ENCODE measurements at regions not wholly inside any gene's neighbourhood (a gene's known extent, or its start where the extent isn't known, plus 50 kb on each side); places are given as distances from the start of the nearest gene placed in this dataset.

GRCh38 chr17:27382025-27382424 is 74.2 kb upstream of the KSR1 start:
- H3K27ac ChIP-seq, result no peak overlapping the region
- no peak for TF ChIP-seq EP300 (IDR thresholded peaks at IDR 0.05)
- TF ChIP-seq POLR2AphosphoS5 (IDR thresholded peaks at IDR 0.05), result no peak
- TF ChIP-seq POLR2A (IDR thresholded peaks at IDR 0.05), result no peak
- no peak for TF ChIP-seq CTCF (IDR thresholded peaks at IDR 0.05)
- H3K4me1 ChIP-seq, result peaks cover 0 to 63% (median 45%) of the 10 kb centered on the region in 4 donors
- intact Hi-C loops (cut with DNase I), result loop anchor here (10.0 kb wide), 1 partner anchor 73 kb away; the partner anchor contains the start of gene KSR1
- H3K36me3 ChIP-seq, result no peaks in the 10 kb centered on the region
- no peaks in the 10 kb centered on the region for H3K9me3 ChIP-seq
- 88 to 93% methylated on average over 5 of the region's 5 CpGs for WGBS, 2 donors
- DNase-seq, result no peak
- H3K27me3 ChIP-seq, result no peaks in the 10 kb centered on the region
- no peak overlapping the region for H3K4me3 ChIP-seq

- TF ChIP-seq CTCF (IDR thresholded peaks at IDR 0.05) (no peak), POLR2AphosphoS5 (IDR thresholded peaks at IDR 0.05) (peak in 3 of 4 donors; percentile 52 to 61 (median 57)), EP300 (IDR thresholded peaks at IDR 0.05) (peak in 1 of 4 donors; percentile 37), POLR2A (IDR thresholded peaks at IDR 0.05) (no peak)
- Histone ChIP-seq H3K4me3 (no peak overlapping the region), H3K36me3 (no peaks in the 10 kb centered on the region), H3K9me3 (no peaks in the 10 kb centered on the region), H3K4me1 (peaks cover 0 to 47% (median 36%) of the 10 kb centered on the region in 4 donors), H3K27ac (peak overlapping the region in 3 of 4 donors; percentile 50 to 68 (median 63)), H3K27me3 (no peaks in the 10 kb centered on the region)
- peak; percentile 89 for DNase-seq
- intact Hi-C loops (cut with DNase I), result loop anchor here (2.0 to 10.0 kb wide), 2 partner anchors 29 to 71 kb away; partner anchors contain the start of gene KSR1
- 57 to 65% methylated on average over 7 of the region's 7 CpGs for WGBS, 2 donors
Observed at GRCh38 chr17:27384261-27384701, 72.0 kb upstream of the KSR1 start.

GRCh38 chr17:27384726-27385125 is 71.5 kb upstream of the KSR1 start:
- intact Hi-C loops (cut with DNase I), result loop anchor here (2.0 to 10.0 kb wide), 2 partner anchors 30 to 70 kb away; partner anchors contain the start of gene KSR1

GRCh38 chr17:27385626-27386025 is 70.6 kb upstream of the KSR1 start:
- TF ChIP-seq EP300 (IDR thresholded peaks at IDR 0.05), result no peak
- no peak for TF ChIP-seq POLR2A (IDR thresholded peaks at IDR 0.05)
- no peak for TF ChIP-seq CTCF (IDR thresholded peaks at IDR 0.05)
- no peak for TF ChIP-seq POLR2AphosphoS5 (IDR thresholded peaks at IDR 0.05)
- DNase-seq, result no peak
- Histone ChIP-seq H3K9me3 (no peaks in the 10 kb centered on the region), H3K27me3 (no peaks in the 10 kb centered on the region), H3K4me3 (no peak overlapping the region), H3K4me1 (peaks cover 0 to 33% (median 22%) of the 10 kb centered on the region in 4 donors), H3K36me3 (no peaks in the 10 kb centered on the region), H3K27ac (no peak overlapping the region)
- WGBS, 2 donors, result 46 to 82% methylated on average over 1 of the region's 1 CpG
- intact Hi-C loops (cut with DNase I), result loop anchor here (2.0 to 10.0 kb wide), 2 partner anchors 31 to 69 kb away; partner anchors contain the start of gene KSR1

More at GRCh38 chr17:27384726-27385125, 71.5 kb upstream of the KSR1 start:
- WGBS, 2 donors, result 85 to 92% methylated on average over 2 of the region's 2 CpGs
- TF ChIP-seq POLR2A (IDR thresholded peaks at IDR 0.05) (no peak), CTCF (IDR thresholded peaks at IDR 0.05) (no peak), EP300 (IDR thresholded peaks at IDR 0.05) (no peak), POLR2AphosphoS5 (IDR thresholded peaks at IDR 0.05) (no peak)
- Histone ChIP-seq H3K9me3 (no peaks in the 10 kb centered on the region), H3K27ac (peak overlapping the region in 3 of 4 donors; percentile 50 to 68 (median 63)), H3K4me3 (no peak overlapping the region), H3K36me3 (no peaks in the 10 kb centered on the region), H3K4me1 (peaks cover 0 to 42% (median 31%) of the 10 kb centered on the region in 4 donors), H3K27me3 (no peaks in the 10 kb centered on the region)
- no peak for DNase-seq

Measured in sigmoid colon (tissue), 6 donors.